ENCODE measurements at regions not wholly inside any gene's neighbourhood (a gene's known extent, or its start where the extent isn't known, plus 50 kb on each side); places are given as distances from the start of the nearest gene placed in this dataset.

GRCh38 chr2:195395362-195395761 lies 261.7 kb upstream of the SLC39A10 start:
- DNase-seq, result no peak

GRCh38 chr2:195392446-195393336 lies 264.3 kb upstream of the SLC39A10 start:
- no peak for DNase-seq

- no peak for DNase-seq
These were observed 266.2 kb upstream of the SLC39A10 start for GRCh38 chr2:195390686-195391321.

- DNase-seq, result no peak
These were observed 269.0 kb upstream of the SLC39A10 start for GRCh38 chr2:195388028-195388427.

- DNase-seq, result no peak
These were observed 274.8 kb upstream of the SLC39A10 start for GRCh38 chr2:195382186-195382585.

- no peak for DNase-seq
These were observed 286.7 kb upstream of the SLC39A10 start for GRCh38 chr2:195370167-195370943.

- no peak for DNase-seq
These were observed 287.8 kb upstream of the SLC39A10 start for GRCh38 chr2:195369218-195369587.

GRCh38 chr2:195368249-195369217 lies 288.5 kb upstream of the SLC39A10 start:
- DNase-seq, result no peak

GRCh38 chr2:195367809-195368208 lies 289.2 kb upstream of the SLC39A10 start:
- no peak for DNase-seq

- no peak for DNase-seq
These were observed 292.7 kb upstream of the SLC39A10 start for GRCh38 chr2:195364015-195364965.

- no peak for DNase-seq
These were observed 293.5 kb upstream of the SLC39A10 start for GRCh38 chr2:195363496-195363895.

- no peak for DNase-seq
These were observed 296.8 kb upstream of the SLC39A10 start for GRCh38 chr2:195360242-195360641.

- no peak for DNase-seq
These were observed 297.8 kb upstream of the SLC39A10 start for GRCh38 chr2:195359043-195359735.

GRCh38 chr2:195356920-195357440 lies 300.0 kb upstream of the SLC39A10 start:
- DNase-seq, result no peak

GRCh38 chr2:195356026-195356425 lies 301.0 kb upstream of the SLC39A10 start:
- no peak for DNase-seq

- no peak for DNase-seq
These were observed 304.4 kb upstream of the SLC39A10 start for GRCh38 chr2:195352581-195352980.

GRCh38 chr2:195343942-195344530 lies 313.0 kb upstream of the SLC39A10 start:
- no peak for DNase-seq

- no peak for DNase-seq
These were observed 313.5 kb upstream of the SLC39A10 start for GRCh38 chr2:195343540-195343939.

GRCh38 chr2:195342061-195342460 lies 315.0 kb upstream of the SLC39A10 start:
- DNase-seq, result no peak

GRCh38 chr2:195338856-195339255 lies 318.2 kb upstream of the SLC39A10 start:
- DNase-seq, result no peak

All from 8988T (cell line).